ENCODE measurements at regions not wholly inside any gene's neighbourhood (a gene's known extent, or its start where the extent isn't known, plus 50 kb on each side); places are given as distances from the start of the nearest gene placed in this dataset.

- TF ChIP-seq CTCF (conservative IDR thresholded peaks at IDR 0.05; ENCODE audit: low read depth, low read length) (no peak), EZH2 (IDR thresholded peaks at IDR 0.05; ENCODE audit: borderline replicate concordance, low read depth, low read length, poor library complexity, severe bottlenecking) (no peak)
These were observed 102.8 kb downstream of the CRLF2 start for GRCh38 chrX:1109580-1110119.

All from A673 (cell line).